Heart left ventricle (tissue), 13 donors: ENCODE measurements at regions not wholly inside any gene's neighbourhood (a gene's known extent, or its start where the extent isn't known, plus 50 kb on each side); places are given as distances from the start of the nearest gene placed in this dataset.

ENCODE experiments used
- POLR2A ChIP-seq, 2 donors: fragments of 450-650 bp; IDR thresholded peaks; one replicate each; pipeline ENCODE4 v1.6.1; 2017; ENCODE audit warnings: antibody characterized with exemption in 2 of 2, mild to moderate bottlenecking in 2 of 2, moderate library complexity in 2 of 2
- TF ChIP-seq, protein P1 (sequence below), 12 donors: fragments of 200-600 bp; sonication (generic) in 4 of 12; IDR thresholded peaks; one replicate each; pipeline versions ENCODE4 v1.5.0 to v1.8.0; 2018 to 2022; ENCODE audit warnings: antibody characterized with exemption in 12 of 12, mild to moderate bottlenecking in 5 of 12
- donor health status: ischemic (EF 13 %, LVEDD 7.1; RV severe dilation, severe dysfunction).
- donor health status: DM: no; HTN: yes; CAD: no.
- donor health status: DM: no; HTN: no; CAD: no.
- donor health status: ischemic (EF 25% LVEDD 6.9; RV normal size, moderate dysfunction).
- donor health status: ischemic (EF 25% LVEDD 5.7; RV mildly dilated, moderate dysfunction).
- donor health status: ischemic (EF 35%, LVEDD 5.7; RV mildly dilated, moderate dysfunction).
- donor health status: nonischemic (EF 11% LVEDD 7.7; RV severe dilation, severe dysfunction).
- donor health status: DM: yes; HTN: yes; CAD: no.
- donor health status: PGD.
- donor health status: ischemic (EF 29% LVEDD 5.4; RV normal size, mild dysfunction).
- donor health status: nonischemic (EF 23%, LVEDD 6.1; RV moderate dilation, normal function).

- TF ChIP-seq, protein P1, sequence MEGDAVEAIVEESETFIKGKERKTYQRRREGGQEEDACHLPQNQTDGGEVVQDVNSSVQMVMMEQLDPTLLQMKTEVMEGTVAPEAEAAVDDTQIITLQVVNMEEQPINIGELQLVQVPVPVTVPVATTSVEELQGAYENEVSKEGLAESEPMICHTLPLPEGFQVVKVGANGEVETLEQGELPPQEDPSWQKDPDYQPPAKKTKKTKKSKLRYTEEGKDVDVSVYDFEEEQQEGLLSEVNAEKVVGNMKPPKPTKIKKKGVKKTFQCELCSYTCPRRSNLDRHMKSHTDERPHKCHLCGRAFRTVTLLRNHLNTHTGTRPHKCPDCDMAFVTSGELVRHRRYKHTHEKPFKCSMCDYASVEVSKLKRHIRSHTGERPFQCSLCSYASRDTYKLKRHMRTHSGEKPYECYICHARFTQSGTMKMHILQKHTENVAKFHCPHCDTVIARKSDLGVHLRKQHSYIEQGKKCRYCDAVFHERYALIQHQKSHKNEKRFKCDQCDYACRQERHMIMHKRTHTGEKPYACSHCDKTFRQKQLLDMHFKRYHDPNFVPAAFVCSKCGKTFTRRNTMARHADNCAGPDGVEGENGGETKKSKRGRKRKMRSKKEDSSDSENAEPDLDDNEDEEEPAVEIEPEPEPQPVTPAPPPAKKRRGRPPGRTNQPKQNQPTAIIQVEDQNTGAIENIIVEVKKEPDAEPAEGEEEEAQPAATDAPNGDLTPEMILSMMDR (IDR thresholded peaks at IDR 0.05): no peak
- no peak for TF ChIP-seq POLR2A (IDR thresholded peaks at IDR 0.05)
These were observed 433.4 kb downstream of the PYDC2 start for GRCh38 chr3:191894406-191894805.
